Breast epithelium (tissue), 3 donors: ENCODE measurements at regions not wholly inside any gene's neighbourhood (a gene's known extent, or its start where the extent isn't known, plus 50 kb on each side); places are given as distances from the start of the nearest gene placed in this dataset.

Source experiments
- POLR2AphosphoS5 ChIP-seq, 3 donors: sonication (generic); formaldehyde crosslinking; IDR thresholded peaks; one replicate each; pipeline ENCODE4 v1.6.1; 2017; ENCODE audit warnings: antibody characterized with exemption in 3 of 3
- TF ChIP-seq, protein P1 (sequence below), 3 donors: fragments of 450-650 bp; IDR thresholded peaks; one replicate each; pipeline ENCODE4 v1.5.1; 2016 to 2017; ENCODE audit warnings: antibody characterized with exemption in 3 of 3, mild to moderate bottlenecking in 3 of 3, moderate library complexity in 3 of 3

DNA sequence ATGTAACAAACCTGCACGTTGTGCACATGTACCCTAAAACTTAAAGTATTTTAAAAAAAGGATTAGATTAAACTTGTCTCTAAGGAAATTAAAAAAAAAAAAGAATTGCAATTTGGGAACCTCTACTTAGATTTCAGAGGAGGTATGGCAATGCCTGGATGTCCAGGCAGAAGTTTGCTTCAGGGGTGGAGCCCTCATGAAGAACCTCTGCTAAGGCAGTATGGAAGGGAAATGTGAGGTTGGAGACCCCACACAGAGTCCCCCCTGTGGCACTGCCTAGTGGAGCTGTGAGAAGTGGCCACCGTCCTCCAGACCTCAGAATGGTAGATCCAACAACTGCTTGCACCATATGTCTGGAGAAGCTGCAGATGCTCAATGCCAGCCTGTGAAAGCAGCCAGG lies 279.6 kb upstream of the CCDC196 start:
- TF ChIP-seq POLR2AphosphoS5 (IDR thresholded peaks at IDR 0.05): no peak
- TF ChIP-seq, protein P1, sequence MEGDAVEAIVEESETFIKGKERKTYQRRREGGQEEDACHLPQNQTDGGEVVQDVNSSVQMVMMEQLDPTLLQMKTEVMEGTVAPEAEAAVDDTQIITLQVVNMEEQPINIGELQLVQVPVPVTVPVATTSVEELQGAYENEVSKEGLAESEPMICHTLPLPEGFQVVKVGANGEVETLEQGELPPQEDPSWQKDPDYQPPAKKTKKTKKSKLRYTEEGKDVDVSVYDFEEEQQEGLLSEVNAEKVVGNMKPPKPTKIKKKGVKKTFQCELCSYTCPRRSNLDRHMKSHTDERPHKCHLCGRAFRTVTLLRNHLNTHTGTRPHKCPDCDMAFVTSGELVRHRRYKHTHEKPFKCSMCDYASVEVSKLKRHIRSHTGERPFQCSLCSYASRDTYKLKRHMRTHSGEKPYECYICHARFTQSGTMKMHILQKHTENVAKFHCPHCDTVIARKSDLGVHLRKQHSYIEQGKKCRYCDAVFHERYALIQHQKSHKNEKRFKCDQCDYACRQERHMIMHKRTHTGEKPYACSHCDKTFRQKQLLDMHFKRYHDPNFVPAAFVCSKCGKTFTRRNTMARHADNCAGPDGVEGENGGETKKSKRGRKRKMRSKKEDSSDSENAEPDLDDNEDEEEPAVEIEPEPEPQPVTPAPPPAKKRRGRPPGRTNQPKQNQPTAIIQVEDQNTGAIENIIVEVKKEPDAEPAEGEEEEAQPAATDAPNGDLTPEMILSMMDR (IDR thresholded peaks at IDR 0.05): no peak
